Panc1 (cell line): ENCODE measurements at regions not wholly inside any gene's neighbourhood (a gene's known extent, or its start where the extent isn't known, plus 50 kb on each side); places are given as distances from the start of the nearest gene placed in this dataset.
"Not testable (repeated sequence)": the region's sequence is repeated elsewhere in the genome, so short reads cannot be mapped to it uniquely, and the experiment has no call there.

ENCODE experiments used
- ATAC-seq: fragments of 200-7000 bp; cut with Tn5 transposase; 2 replicates; pipeline ENCODE4 v1.9.1; 2020; ENCODE audit warnings: mild to moderate bottlenecking, moderate library complexity
- BruUV-seq: library from RNA; stranded (reverse); fragments of 400-500 nt; replicated peaks from 2 replicates; lab custom pipeline; 2021; lab: Mats Ljungman, UMichigan
- CTCF ChIA-PET: fragments of 300-600 bp; sonication (Branson Sonifier 250); formaldehyde crosslinking; loops from one replicate; lab custom pipeline; 2022; ENCODE audit warnings: antibody characterized with exemption; lab: Charles Lee
- POLR2A ChIA-PET: fragments of 300-600 bp; sonication (Branson Sonifier 250); formaldehyde crosslinking; loops from one replicate; lab custom pipeline; 2022; ENCODE audit warnings: antibody characterized with exemption; lab: Charles Lee
- DNase-seq: peaks from one replicate; pipeline ENCODE4 v3.0.0-alpha.2; 2010; ENCODE audit warnings: low read depth, low spot score
- H3K27ac ChIP-seq: 2 replicates; pipeline ENCODE4 v1.5.1; 2011; ENCODE audit warnings: mild to moderate bottlenecking, low read length, inconsistent platforms
- H3K27me3 ChIP-seq: fragments of 200-500 bp; sonication (Bioruptor generic); 2 replicates; pipeline ENCODE4 v1.6.0; 2014; ENCODE audit warnings: low read length, inconsistent platforms; ENCODE audit not compliant: control insufficient read depth, insufficient read depth
- H3K36me3 ChIP-seq: fragments of 200-500 bp; sonication (Bioruptor generic); 2 replicates; pipeline ENCODE4 v1.5.1; 2014; ENCODE audit warnings: inconsistent platforms, mild to moderate bottlenecking, low read length, moderate library complexity; ENCODE audit not compliant: control insufficient read depth, insufficient read depth
- H3K4me1 ChIP-seq: 2 replicates; pipeline ENCODE4 v1.5.1; 2011; ENCODE audit warnings: inconsistent platforms, mild to moderate bottlenecking, low read length, moderate library complexity; ENCODE audit not compliant: control insufficient read depth, insufficient read depth
- H3K4me3 ChIP-seq, 2 experiments: 2 replicates each; pipeline ENCODE4 v1.5.1; 2011 to 2012; ENCODE audit warnings: low read depth in 2 of 2, low read length in 2 of 2, mild to moderate bottlenecking in 2 of 2, inconsistent platforms in 1 of 2, moderate library complexity in 1 of 2
- H3K9me3 ChIP-seq: fragments of 200-500 bp; sonication (Bioruptor generic); 2 replicates; pipeline ENCODE4 v1.5.1; 2014; ENCODE audit warnings: low read depth, mild to moderate bottlenecking, inconsistent platforms, low read length, moderate library complexity; ENCODE audit not compliant: control insufficient read depth, insufficient read depth
- POLR2AphosphoS5 ChIP-seq: IDR thresholded peaks from 2 replicates; pipeline ENCODE4 v1.6.1; 2012; ENCODE audit warnings: mild to moderate bottlenecking, low read depth, low read length, moderate library complexity
- SIN3A ChIP-seq: IDR thresholded peaks from 2 replicates; pipeline ENCODE4 v1.6.1; 2012; ENCODE audit warnings: low read depth, mild to moderate bottlenecking, low read length, moderate library complexity, borderline replicate concordance; ENCODE audit not compliant: insufficient read depth
- TCF7L2 ChIP-seq: IDR thresholded peaks from 2 replicates; pipeline ENCODE4 v1.6.1; 2011; ENCODE audit warnings: mild to moderate bottlenecking, low read depth, low read length, inconsistent platforms
- in situ Hi-C: cut with HindIII; loops from 2 replicates; pipeline ENCODE4 v1.10.0; 2016; ENCODE audit warnings: low sequenced_read_pairs, low pct_unique_long_range_greater_than_20kb
- intact Hi-C: fragments of 100-400 bp; cut with micrococcal nuclease; formaldehyde crosslinking; loops from one replicate; pipeline ENCODE4 v1.10.0; 2022; ENCODE audit not compliant: unreplicated experiment
- TF ChIP-seq, protein P1 (sequence below): fragments of 450-650 bp; IDR thresholded peaks from 2 replicates; pipeline ENCODE4 v1.5.1; 2017; ENCODE audit warnings: mild to moderate bottlenecking
- TF ChIP-seq, protein P2 (sequence below), 2 experiments: IDR thresholded peaks; 2 replicates each; pipeline ENCODE4 v1.6.1; 2011 to 2012; ENCODE audit warnings: low read depth in 2 of 2, control low read depth in 1 of 2, low read length in 1 of 2, mild to moderate bottlenecking in 1 of 2, moderate library complexity in 1 of 2; ENCODE audit not compliant: insufficient read depth in 1 of 2

DNA sequence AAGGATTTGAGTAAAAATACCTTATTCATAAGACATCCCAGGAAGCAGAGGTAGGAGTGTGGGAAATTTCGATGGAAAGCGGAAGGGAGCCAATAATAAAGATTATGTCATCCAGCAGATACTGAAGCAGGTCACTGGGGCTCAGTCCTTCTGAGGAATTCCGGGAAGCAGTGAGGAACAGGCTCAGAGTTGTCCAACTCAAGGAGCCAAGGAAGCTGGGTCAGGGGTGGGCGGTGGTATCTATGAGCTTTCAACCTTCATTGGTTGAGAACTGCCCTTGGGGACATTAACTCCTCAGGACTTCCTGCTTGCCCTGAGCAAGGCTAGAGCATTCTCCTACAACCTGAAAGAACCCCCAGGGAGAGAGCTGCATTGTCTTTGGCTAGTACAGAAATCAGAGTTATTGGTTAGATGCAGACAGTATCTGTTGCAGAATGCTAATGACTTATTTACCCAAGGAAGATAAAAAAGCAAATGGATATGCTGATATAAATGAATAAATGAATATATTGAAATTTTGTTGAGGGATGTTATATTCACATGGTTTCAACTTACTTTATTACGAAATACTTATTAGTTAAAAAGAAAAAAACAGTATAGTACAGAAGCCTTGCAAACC lies 68.2 kb downstream of the DMP1 start:
- H3K27me3 ChIP-seq: no peaks in the 10 kb centered on the region
- no peaks in the 10 kb centered on the region for H3K36me3 ChIP-seq
- BruUV-seq: no TSS peak
- H3K27ac ChIP-seq: no peak overlapping the region
- H3K4me1 ChIP-seq: no peaks in the 10 kb centered on the region
- no peaks in the 10 kb centered on the region for H3K9me3 ChIP-seq
- in situ Hi-C loops: no loop called here
- intact Hi-C loops: no loop called here
- TF ChIP-seq, protein P1, sequence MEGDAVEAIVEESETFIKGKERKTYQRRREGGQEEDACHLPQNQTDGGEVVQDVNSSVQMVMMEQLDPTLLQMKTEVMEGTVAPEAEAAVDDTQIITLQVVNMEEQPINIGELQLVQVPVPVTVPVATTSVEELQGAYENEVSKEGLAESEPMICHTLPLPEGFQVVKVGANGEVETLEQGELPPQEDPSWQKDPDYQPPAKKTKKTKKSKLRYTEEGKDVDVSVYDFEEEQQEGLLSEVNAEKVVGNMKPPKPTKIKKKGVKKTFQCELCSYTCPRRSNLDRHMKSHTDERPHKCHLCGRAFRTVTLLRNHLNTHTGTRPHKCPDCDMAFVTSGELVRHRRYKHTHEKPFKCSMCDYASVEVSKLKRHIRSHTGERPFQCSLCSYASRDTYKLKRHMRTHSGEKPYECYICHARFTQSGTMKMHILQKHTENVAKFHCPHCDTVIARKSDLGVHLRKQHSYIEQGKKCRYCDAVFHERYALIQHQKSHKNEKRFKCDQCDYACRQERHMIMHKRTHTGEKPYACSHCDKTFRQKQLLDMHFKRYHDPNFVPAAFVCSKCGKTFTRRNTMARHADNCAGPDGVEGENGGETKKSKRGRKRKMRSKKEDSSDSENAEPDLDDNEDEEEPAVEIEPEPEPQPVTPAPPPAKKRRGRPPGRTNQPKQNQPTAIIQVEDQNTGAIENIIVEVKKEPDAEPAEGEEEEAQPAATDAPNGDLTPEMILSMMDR: no peak
- TF ChIP-seq SIN3A (no peak), POLR2AphosphoS5 (no peak), TCF7L2 (no peak)
- TF ChIP-seq, protein P2, sequence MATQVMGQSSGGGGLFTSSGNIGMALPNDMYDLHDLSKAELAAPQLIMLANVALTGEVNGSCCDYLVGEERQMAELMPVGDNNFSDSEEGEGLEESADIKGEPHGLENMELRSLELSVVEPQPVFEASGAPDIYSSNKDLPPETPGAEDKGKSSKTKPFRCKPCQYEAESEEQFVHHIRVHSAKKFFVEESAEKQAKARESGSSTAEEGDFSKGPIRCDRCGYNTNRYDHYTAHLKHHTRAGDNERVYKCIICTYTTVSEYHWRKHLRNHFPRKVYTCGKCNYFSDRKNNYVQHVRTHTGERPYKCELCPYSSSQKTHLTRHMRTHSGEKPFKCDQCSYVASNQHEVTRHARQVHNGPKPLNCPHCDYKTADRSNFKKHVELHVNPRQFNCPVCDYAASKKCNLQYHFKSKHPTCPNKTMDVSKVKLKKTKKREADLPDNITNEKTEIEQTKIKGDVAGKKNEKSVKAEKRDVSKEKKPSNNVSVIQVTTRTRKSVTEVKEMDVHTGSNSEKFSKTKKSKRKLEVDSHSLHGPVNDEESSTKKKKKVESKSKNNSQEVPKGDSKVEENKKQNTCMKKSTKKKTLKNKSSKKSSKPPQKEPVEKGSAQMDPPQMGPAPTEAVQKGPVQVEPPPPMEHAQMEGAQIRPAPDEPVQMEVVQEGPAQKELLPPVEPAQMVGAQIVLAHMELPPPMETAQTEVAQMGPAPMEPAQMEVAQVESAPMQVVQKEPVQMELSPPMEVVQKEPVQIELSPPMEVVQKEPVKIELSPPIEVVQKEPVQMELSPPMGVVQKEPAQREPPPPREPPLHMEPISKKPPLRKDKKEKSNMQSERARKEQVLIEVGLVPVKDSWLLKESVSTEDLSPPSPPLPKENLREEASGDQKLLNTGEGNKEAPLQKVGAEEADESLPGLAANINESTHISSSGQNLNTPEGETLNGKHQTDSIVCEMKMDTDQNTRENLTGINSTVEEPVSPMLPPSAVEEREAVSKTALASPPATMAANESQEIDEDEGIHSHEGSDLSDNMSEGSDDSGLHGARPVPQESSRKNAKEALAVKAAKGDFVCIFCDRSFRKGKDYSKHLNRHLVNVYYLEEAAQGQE (IDR thresholded peaks at IDR 0.05; ENCODE audit: insufficient read depth in 1 of 2, low read depth in 2 of 2, low read length in 1 of 2): no peak
- no peak overlapping the region for H3K4me3 ChIP-seq
- ChIA-PET POLR2A (no interaction called here), CTCF (no interaction called here)
- DNase-seq: no peak
- no peak for ATAC-seq

GRCh38 chr4:87720094-87720691 lies 70.1 kb downstream of the DMP1 start:
- no peak for ATAC-seq
- no peaks in the 10 kb centered on the region for H3K4me1 ChIP-seq
- DNase-seq: no peak
- BruUV-seq: no TSS peak
- in situ Hi-C loops: no loop called here
- no peaks in the 10 kb centered on the region for H3K36me3 ChIP-seq
- ChIA-PET CTCF (no interaction called here), POLR2A (no interaction called here)
- intact Hi-C loops: no loop called here
- H3K9me3 ChIP-seq: no peaks in the 10 kb centered on the region
- no peak overlapping the region for H3K27ac ChIP-seq
- TF ChIP-seq POLR2AphosphoS5: no peak
- no peak for TF ChIP-seq TCF7L2
- TF ChIP-seq, protein P1: no peak
- TF ChIP-seq SIN3A: no peak
- TF ChIP-seq, protein P2 (IDR thresholded peaks at IDR 0.05; ENCODE audit: insufficient read depth in 1 of 2, low read depth in 2 of 2, low read length in 1 of 2): no peak
- H3K4me3 ChIP-seq: no peak overlapping the region
- no peaks in the 10 kb centered on the region for H3K27me3 ChIP-seq

- H3K27ac ChIP-seq, H3K4me3 ChIP-seq, H3K9me3 ChIP-seq, CTCF ChIA-PET, BruUV-seq, H3K27me3 ChIP-seq, H3K36me3 ChIP-seq, H3K4me1 ChIP-seq, POLR2A ChIA-PET, DNase-seq, intact Hi-C loops, ATAC-seq, in situ Hi-C loops: not testable (repeated sequence)
Measured at GRCh38 chr4:87725287-87725686, 74.1 kb upstream of the IBSP start.
